ENCODE measurements at regions not wholly inside any gene's neighbourhood (a gene's known extent, or its start where the extent isn't known, plus 50 kb on each side); places are given as distances from the start of the nearest gene placed in this dataset.

GRCh38 chr1:192011525-192011924, 146.7 kb upstream of the RGS18 start:
- TF ChIP-seq AFF4 (CRISPR knock-in tag; IDR thresholded peaks at IDR 0.05; ENCODE audit: borderline replicate concordance) (no peak), E2F1 (CRISPR knock-in tag; IDR thresholded peaks at IDR 0.05) (no peak), USF1 (CRISPR knock-in tag; IDR thresholded peaks at IDR 0.05) (no peak), NR2C2 (CRISPR knock-in tag; IDR thresholded peaks at IDR 0.05) (no peak), CTCF (IDR thresholded peaks at IDR 0.05) (no peak), SMAD4 (CRISPR knock-in tag; IDR thresholded peaks at IDR 0.05) (no peak), STAT6 (CRISPR knock-in tag; conservative IDR thresholded peaks at IDR 0.05; ENCODE audit: low read depth) (no peak), ZNF317 (CRISPR knock-in tag; IDR thresholded peaks at IDR 0.05; ENCODE audit: borderline replicate concordance, low read depth) (no peak), ZNF121 (CRISPR knock-in tag; IDR thresholded peaks at IDR 0.05) (no peak), ATF6 (CRISPR knock-in tag; IDR thresholded peaks at IDR 0.05) (no peak), ESRRA (CRISPR knock-in tag; IDR thresholded peaks at IDR 0.05; ENCODE audit: borderline replicate concordance) (no peak), ATF2 (CRISPR knock-in tag; IDR thresholded peaks at IDR 0.05; ENCODE audit: borderline replicate concordance, low read depth) (no peak), PREB (CRISPR knock-in tag; IDR thresholded peaks at IDR 0.05; ENCODE audit: borderline replicate concordance) (no peak)
